Prostate gland (tissue), 2 donors: ENCODE measurements at regions not wholly inside any gene's neighbourhood (a gene's known extent, or its start where the extent isn't known, plus 50 kb on each side); places are given as distances from the start of the nearest gene placed in this dataset.

Source experiments
- DNase-seq: peaks from one replicate; pipeline ENCODE4 v3.0.0-alpha.2; 2019; ENCODE audit warnings: low spot score
- H3K27ac ChIP-seq, 2 donors: fragments of 200-600 bp; sonication (generic); 2 replicates each; pipeline ENCODE4 v1.5.1; 2017 to 2019
- H3K27me3 ChIP-seq: fragments of 200-600 bp; sonication (generic); replicated peaks from 2 replicates; pipeline ENCODE4 v1.5.1; 2019; ENCODE audit not compliant: insufficient read depth
- H3K36me3 ChIP-seq, 2 donors: fragments of 200-600 bp; sonication (generic); 1 replicate in 1 of 2; 2 replicates in 1 of 2; pipeline versions ENCODE4 v1.5.1 to v1.8.1; 2017 to 2019
- H3K4me1 ChIP-seq: fragments of 200-600 bp; sonication (generic); replicated peaks from 2 replicates; pipeline ENCODE4 v1.5.1; 2019
- H3K4me3 ChIP-seq, 2 donors: fragments of 200-600 bp; sonication (generic); 2 replicates each; pipeline ENCODE4 v1.5.1; 2017 to 2019
- H3K9me3 ChIP-seq: fragments of 200-600 bp; sonication (generic); 2 replicates; pipeline ENCODE4 v1.5.1; 2017
- CTCF ChIP-seq, 4 experiments: fragments of 200-600 bp in 2 of 4; fragments of 450-650 bp in 2 of 4; sonication (generic) in 2 of 4; IDR thresholded peaks; 1 replicate in 3 of 4; 2 replicates in 1 of 4; pipeline ENCODE4 v1.5.1; 2016 to 2019; ENCODE audit warnings: antibody characterized with exemption in 4 of 4, mild to moderate bottlenecking in 2 of 4, moderate library complexity in 2 of 4
- POLR2A ChIP-seq: fragments of 450-650 bp; IDR thresholded peaks from one replicate; pipeline ENCODE4 v1.6.1; 2016; ENCODE audit warnings: antibody characterized with exemption, mild to moderate bottlenecking
- POLR2AphosphoS5 ChIP-seq: sonication (generic); formaldehyde crosslinking; IDR thresholded peaks from one replicate; pipeline ENCODE4 v1.6.1; 2017; ENCODE audit warnings: antibody characterized with exemption
- WGBS: methylation state at CpG from one replicate; pipeline ENCODE4 v1.1.5; 2018; 5-methylcytosine and 5-hydroxymethylcytosine counted together
- intact Hi-C: fragments of 100-400 bp; cut with DNase I; formaldehyde crosslinking; loops from one replicate; pipeline ENCODE4 v1.14.2; 2022

DNA sequence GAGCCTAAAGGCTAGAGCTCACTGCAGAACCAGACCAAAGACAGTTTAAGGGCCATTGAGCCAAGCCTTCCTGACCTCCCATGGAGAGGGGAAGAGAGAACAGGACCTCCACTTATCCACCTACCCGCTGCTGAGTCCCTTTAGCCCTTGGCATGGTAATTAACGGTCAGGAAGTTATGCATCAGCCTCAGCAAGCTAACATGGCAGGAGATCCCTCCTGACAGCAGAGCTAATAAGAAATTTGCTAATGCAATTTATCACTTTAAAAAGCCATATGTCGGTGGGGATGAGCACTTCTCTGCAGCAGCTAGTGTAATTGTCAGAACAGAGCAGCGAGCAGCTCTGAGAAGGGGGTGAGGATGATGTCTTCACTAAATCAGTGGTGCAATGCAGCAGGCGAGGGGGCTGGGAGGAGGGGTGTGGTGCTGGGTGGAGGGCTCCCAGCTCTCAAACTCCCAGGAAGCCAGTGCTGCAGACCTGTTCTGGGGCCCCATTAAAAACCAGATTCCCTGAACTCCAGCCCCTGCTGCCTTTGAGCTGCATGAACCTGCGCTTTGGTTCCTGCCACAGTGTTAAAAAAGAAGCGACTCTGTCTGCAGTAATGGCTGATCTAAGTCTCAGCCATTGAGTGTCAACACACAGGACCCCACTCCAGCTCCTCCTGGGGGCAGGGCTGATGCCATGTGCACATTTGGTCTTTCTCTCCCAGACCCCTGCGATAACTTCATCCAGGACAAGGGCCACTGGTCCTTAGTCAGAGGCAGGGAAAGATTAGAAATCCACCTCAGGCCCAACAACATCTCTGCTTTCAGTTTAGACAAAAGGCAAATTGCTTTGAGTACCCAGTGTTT, 63.0 kb upstream of the CALM2 start:
- Histone ChIP-seq H3K4me1 (no peaks in the 10 kb centered on the region), H3K27ac (no peak overlapping the region), H3K27me3 (no peaks in the 10 kb centered on the region), H3K36me3 (no peaks in the 10 kb centered on the region), H3K4me3 (no peak overlapping the region), H3K9me3 (no peaks in the 10 kb centered on the region)
- no peak for DNase-seq
- intact Hi-C loops, result no loop called here
- 88% methylated on average over 8 of the region's 8 CpGs for WGBS
- no peak for TF ChIP-seq CTCF (IDR thresholded peaks at IDR 0.05)
- no peak for TF ChIP-seq POLR2A

- TF ChIP-seq POLR2AphosphoS5, result no peak
- no peak for TF ChIP-seq POLR2A
- no peak for TF ChIP-seq CTCF (IDR thresholded peaks at IDR 0.05)
- WGBS, result 79% methylated on average over 1 of the region's 1 CpG
- intact Hi-C loops, result no loop called here
Observed at GRCh38 chr2:47238638-47239037, 62.3 kb upstream of the CALM2 start.

GRCh38 chr2:47237375-47238334, 61.3 kb upstream of the CALM2 start:
- DNase-seq, result no peak
- Histone ChIP-seq H3K9me3 (no peaks in the 10 kb centered on the region), H3K4me3 (no peak overlapping the region), H3K36me3 (no peaks in the 10 kb centered on the region), H3K4me1 (no peaks in the 10 kb centered on the region), H3K27me3 (no peaks in the 10 kb centered on the region), H3K27ac (no peak overlapping the region)
- intact Hi-C loops, result no loop called here
- no peak for TF ChIP-seq POLR2AphosphoS5
- TF ChIP-seq CTCF (IDR thresholded peaks at IDR 0.05), result no peak
- WGBS, result 58% methylated on average over 12 of the region's 12 CpGs

More at GRCh38 chr2:47238638-47239037, 62.3 kb upstream of the CALM2 start:
- Histone ChIP-seq H3K4me1 (no peaks in the 10 kb centered on the region), H3K9me3 (no peaks in the 10 kb centered on the region), H3K27me3 (no peaks in the 10 kb centered on the region), H3K36me3 (no peaks in the 10 kb centered on the region), H3K27ac (no peak overlapping the region), H3K4me3 (no peak overlapping the region)
- no peak for DNase-seq

- no peak overlapping the region for H3K27ac ChIP-seq
- WGBS, result 91% methylated on average over 2 of the region's 2 CpGs
- intact Hi-C loops, result no loop called here
- no peaks in the 10 kb centered on the region for H3K9me3 ChIP-seq
- TF ChIP-seq POLR2A (no peak), CTCF (IDR thresholded peaks at IDR 0.05) (no peak), POLR2AphosphoS5 (no peak)
- no peaks in the 10 kb centered on the region for H3K27me3 ChIP-seq
- DNase-seq, result no peak
- H3K4me3 ChIP-seq, result no peak overlapping the region
- H3K4me1 ChIP-seq, result no peaks in the 10 kb centered on the region
- H3K36me3 ChIP-seq, result no peaks in the 10 kb centered on the region
Observed at GRCh38 chr2:47236503-47237215, 60.3 kb upstream of the CALM2 start.
